LHCN-M2 (cell line): ENCODE measurements at regions not wholly inside any gene's neighbourhood (a gene's known extent, or its start where the extent isn't known, plus 50 kb on each side); places are given as distances from the start of the nearest gene placed in this dataset.

Source experiments
- DNase-seq: peaks from one replicate; pipeline ENCODE4 v3.0.0-alpha.2; 2012; ENCODE audit warnings: low read depth

DNA sequence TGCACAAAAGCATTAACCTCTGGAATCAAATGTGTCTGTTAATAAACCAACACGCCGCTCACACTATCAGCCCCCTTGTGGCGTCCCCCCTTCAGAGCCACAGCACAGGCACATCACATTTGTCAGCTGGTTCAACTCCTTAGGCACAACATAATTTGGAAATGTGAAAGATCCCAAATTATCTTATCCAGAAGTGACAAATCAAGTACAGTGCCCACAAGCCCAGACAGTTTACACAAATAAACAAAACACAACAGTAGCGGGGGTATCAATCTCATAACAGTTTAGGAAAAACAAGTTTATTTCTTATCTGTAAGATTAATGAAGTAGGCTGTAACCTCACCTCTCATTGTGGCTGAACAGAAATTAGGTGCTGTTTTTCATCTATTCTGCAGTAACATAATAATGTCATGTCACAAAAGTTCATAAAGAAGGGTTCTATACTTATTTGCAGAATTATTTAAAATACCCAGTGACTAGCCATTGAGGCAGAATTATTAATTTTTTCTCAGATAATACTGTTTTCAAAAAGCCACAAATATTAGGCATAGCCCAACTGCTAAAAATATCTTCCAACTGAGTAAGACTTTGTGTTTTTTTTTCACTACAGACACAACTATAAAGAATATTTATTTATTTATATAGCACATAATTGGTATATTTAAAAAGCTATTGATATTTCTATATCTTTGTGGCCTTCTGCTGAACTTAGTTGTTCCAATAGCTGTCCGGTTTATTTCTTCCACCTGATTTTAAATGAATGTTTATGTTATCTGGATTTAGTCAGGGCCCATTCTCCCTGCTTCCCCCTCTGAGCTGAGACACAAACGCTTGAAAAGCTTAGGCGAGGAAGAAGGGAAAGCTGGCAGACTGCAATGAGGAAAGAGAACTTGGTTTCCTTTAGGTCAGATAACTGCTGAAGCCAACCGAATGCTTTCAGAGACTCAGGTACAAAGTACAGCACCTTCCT, 214.7 kb downstream of the QDPR start:
- no peak for DNase-seq

DNA sequence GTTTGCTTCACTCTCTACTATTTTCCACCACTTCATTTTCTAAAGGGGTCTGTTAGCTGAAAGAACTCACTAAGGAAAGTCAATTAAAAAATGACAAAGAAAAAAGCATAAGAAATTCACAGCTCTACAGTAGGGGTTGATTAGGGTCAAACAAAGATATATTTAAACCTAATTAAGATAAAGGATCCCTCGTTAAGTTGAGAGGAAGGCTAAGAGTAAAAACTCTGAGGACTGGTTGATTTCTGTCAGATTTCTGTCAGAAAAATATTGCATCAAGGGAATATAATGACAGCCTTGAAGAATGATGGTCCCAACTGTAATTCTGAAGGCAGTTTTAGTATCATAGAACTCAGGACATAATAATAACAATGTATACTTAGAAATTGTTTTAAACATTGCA, 218.0 kb downstream of the QDPR start:
- no peak for DNase-seq

DNA sequence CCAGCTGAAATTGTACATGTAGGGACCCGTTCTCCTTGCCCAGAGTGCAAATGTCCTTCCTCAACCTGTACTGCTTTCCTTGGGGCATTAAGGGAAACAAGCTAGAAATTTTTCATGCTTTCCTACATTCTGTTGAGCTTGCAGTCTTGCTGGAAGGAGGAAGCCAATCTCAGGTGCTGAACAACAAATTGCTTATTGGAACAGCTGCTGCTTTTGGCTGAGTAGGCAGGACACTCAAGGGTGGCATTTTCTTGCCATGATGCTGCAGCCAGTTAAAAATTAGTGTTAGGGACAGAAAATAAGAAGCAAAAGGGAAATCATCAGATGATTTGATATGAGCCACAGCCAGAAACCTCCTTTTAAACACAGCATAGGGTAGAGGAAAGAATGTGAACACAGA, 223.7 kb downstream of the QDPR start:
- no peak for DNase-seq

DNA sequence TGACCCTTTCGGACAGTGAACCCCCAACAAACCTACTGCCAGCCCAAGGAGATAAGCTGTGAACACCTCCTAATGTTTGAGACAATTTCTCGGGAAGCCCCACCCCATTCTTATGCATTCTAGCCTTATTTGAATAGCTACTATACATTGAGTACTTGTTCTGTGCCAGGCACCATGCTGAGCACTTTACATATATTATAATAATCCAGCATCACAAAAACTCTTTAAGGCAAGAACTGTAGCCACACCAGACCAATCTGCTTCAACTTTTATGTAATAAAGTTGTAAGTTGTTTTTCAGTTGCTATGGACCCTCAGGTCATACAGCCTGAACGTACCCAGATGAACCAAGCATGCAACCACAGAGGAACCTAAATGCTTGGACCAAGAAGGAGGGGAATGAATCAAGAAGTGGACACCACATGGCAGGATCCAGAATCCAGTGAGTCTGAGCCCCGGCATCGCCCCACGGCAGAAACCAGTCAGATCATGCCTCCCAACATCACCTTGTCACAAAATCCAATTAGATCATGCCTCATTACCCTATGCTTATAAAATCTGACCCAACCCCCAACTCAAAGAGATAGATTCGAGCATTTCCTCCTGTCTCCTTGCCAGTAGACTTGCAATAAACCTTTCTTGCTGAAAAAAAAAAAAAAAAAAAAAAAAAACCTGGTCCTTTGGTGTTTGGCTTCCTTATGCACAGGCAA, 225.0 kb downstream of the QDPR start:
- no peak for DNase-seq

DNA sequence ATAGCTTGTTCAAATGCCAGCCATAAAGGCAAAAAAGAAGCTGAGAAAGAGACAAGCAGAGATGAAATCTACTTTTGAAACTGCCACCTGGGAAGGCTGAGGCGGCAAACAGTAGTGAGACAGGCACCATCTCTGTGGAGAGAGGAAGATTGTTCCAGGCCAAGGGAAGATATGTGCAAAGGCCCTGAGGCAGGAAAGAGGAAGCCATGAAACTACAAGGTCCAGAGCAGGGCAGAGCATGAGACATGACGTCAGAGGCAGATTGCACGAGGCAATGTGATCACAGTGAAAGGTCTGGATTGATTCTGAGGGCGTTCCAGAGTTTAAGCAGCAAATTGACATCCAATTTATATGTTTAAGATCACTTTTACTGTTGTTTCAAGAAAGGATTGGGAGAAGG, 226.1 kb downstream of the QDPR start:
- DNase-seq, result no peak

DNA sequence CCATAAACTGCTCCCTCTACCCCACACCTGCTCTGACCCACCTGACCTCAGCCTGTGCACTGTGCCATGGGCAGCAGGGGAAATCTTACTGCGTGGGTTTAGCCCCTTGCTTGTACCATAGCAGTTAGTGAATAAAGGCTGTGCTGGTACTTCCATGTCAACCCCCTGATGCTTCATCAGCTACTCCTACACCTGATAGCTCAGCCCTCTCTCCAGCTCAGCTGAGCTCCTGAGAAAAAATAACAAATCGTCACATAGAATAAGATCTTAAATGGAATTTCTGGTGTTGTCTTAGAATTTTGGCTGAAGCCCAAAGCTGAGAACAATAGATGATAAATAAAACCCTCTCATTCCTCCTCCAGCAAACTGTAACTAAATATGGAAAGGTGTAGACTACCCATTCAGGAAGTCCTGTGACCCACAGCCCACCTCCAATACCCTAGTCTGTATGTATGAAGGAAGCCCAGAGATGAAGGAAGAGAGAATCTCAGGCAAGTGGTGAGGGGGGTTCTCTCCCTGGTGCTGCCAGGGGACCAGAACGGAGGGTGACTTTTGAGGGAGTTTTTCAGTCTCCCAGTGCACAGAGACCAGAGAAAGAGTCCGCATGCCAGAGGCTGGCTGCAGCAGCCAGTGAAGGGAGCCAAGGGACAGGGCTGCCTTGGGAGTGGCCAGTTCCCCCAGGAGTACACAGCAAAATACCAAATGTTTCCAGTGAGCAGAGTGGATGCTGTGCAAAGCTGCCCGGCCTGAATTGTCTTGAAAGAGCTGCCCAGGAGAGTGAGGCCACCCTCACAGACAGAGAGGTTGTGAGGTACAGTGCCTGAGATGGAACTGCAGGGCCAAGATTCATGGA, 227.3 kb downstream of the QDPR start:
- no peak for DNase-seq

DNA sequence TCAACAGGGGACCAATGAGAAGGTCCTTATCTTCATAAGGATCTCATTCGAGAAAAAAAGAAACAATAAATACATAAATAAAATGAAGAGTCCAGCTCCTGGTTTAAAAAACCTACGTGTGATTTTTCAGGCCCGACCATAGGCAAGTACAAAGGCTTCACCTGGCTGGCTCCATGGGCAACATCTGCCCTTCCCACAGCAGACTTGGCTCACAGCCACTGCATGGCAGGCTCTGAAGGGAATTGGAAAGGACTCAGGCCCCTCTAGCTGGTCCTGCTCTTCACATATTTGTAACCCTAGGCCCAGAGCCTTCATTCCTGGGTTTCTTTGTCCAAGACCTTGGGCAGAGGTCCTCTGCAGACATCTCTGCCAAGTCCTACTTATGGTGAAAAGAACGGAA, 228.1 kb downstream of the QDPR start:
- DNase-seq, result no peak

DNA sequence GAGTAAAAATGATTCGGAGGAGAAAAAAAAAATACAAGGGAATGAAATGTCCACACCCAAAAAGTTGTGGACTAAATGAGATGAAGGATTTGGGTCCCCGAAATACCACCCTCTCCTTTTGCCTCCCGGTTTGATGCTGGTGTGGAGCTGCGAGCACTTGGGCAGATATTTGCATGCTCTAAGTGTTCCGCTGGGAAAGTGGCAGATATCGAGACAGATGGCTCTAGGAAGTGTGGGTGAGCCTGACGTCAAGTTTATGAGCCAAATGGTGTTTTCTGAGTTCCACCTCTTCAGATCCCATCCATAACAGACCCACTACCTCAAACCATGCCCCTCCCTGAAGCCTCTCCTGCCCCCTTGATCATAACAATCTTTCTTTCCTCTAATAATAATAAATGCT, 228.6 kb downstream of the QDPR start:
- DNase-seq, result no peak

DNA sequence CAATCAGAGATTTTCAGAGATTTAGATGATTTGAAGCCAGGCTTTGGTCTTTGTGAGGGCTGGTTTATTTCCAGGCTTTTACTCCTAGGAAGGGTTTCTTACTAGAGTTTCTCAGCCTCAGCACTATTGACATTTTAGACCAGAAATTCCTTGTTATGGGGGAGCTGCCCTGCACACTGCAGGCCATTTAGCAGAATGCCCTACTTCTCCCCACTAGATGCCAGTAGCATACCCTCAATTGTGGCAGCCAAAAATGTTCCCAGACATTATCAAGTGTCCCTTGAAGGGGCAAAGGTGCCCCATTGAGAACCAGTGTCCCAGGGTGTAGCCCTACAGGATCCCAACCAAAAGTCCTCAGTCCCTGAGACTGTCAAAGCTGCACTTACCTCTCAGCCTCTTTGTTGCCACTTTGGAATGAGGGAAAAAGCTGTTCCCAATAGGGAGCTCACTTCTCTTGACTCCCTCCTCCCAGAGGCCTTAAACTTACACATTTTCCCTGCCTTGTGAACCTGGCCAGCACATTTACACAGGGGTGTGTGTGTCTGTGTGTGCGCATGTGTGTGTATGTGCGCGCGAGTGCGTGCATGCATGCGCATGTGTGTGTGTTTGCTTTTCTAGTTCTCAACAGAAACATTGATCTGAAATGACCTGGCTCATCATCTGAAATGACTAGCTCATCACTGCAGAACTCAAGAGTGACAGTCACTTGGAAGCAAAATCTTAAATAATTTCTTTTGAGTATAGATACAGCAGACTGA, 231.4 kb downstream of the QDPR start:
- no peak for DNase-seq

DNA sequence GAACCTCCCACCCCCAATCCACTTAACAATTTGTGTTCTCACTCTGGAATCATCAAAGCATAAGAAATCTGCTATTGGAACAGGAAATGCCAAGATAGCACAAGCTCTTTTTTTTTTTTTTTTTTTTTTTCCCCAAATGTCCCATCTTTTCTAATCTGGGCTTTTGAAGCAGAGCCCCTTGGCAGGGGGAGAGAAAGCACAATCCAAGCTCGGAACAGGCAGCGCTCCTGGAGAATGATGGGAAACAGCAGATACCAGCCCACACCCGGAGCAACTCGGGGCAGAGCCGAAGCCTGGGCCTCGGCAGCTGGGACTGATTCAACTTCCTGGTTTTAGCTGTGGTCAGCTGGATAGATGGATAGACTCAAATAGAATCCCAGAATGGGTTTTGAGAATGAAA, 235.1 kb downstream of the QDPR start:
- no peak for DNase-seq

DNA sequence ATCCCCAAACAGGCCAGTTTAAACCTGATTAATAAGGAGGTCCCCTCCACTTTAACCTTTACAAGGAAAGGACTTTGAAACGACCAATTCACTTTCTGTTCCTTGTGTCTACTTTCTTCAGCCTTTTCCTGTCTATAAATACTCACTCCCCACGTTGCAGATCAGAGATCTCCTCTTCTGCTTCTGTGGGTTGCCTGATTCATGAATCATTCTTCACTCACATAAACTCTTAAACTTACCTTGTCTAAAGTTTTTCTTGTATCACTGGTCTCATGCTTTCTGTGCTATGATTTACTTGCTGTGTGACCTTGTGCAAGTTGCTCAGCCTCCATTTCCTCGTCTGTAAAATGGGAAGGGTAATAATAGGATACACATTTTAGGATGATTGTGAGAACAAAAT, 236.1 kb downstream of the QDPR start:
- no peak for DNase-seq

DNA sequence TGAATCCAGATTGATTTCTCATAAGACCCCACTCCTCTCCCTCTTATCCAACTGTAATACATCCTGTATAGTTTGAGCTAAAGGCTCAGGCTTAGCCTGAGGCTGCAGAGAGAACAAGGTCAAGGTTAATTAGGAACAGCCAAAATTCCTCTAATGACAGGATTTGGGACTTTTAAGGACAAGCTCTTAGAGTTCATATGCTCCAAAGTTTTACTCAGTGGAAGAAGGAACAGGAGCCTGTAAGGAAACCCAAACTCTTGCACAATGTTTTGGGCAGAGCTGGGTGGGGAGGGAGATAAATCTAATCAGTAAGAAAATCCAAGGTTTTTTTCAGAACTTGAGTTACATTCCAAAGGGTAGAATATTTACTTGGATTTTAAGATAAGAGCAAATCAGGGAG, 238.8 kb downstream of the QDPR start:
- DNase-seq, result no peak

DNA sequence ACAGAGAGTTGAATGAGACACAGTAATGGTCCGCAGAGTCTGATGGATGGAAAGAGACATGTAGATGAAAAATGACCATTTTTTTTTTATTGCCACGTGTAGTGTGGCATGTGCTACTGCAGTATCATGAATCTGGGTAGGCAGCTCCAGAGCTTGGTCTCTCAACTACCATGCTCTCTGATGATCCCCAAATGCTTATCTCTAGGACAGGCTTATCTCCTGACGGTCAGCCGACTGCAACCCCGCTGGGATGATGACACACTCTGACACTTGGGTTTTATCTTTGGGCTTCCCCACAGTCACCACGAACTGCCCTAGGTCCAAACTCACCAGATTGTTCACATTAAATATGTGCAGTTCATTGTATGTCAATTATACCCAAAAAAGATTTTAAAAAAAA, 239.7 kb downstream of the QDPR start:
- no peak for DNase-seq

DNA sequence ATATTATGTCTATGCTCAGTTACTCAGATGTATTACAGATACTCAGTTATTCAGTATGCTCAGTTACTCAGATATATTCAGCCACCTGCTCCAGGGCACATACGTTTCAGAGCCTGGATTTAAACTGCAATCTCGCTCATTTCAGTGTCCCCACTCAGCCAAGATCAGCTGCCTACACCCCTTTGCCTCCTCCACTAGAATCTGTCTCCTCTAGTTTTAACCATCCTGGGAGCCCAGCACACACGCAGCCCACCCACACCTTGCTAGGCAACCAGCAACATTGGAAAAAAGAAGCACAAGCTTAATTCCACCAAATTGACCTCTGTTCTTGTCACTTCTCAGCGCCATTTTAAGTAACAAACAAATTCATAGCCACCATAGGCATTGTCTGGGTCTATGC, 246.2 kb downstream of the QDPR start:
- DNase-seq, result no peak

DNA sequence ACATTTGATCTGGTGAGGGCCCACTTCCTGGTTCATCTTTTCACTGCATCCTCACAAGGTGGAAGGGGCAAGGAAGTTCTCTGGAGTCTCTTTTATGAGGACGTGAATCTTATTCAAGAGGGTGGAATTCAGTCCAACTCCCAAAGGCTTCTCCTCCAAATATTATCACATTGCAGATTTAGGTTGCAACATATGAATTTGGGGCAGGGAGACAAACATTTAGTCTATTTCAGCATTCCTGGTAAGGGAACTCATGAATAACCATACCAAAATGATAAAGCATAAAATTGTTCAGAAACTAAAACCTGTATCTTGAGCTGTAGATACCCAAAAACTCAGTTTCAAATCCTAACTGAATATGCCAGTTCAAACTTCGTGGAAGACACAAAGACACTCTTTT, 246.8 kb downstream of the QDPR start:
- DNase-seq, result no peak

DNA sequence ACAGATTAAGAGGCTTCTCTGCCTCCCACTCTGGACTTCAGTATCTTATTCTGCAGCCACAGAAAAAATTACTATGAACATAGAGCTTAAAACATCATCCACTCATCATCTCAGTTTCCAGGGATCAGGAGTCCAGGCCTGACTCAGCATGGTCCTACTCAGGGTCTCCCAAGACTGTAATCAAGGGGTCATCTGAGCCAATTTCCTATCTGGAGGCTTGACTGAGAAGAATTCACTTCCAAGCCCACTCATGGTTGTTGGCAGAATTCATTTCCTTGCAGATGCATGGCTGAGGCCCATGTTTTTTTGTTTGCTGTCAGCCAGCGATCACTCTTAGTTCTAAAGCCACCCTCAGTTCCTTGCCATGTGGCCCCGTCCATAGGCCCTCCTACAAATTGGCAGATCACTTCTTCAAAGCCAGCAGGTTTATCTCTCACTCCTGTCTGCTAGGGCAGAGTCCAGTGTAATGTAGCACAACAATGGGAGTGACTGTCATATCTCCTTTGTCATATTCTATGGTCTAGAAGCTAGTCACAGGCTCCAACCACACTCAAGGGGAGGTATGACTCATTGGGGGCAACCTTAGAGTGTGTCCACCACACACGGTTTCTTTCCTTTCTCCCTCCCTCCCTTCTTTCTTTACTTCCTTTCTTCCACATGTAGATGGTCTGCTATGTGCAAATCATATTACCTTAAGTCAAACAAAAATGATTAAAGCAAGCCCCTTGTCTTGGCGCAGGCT, 251.6 kb downstream of the QDPR start:
- DNase-seq, result no peak

DNA sequence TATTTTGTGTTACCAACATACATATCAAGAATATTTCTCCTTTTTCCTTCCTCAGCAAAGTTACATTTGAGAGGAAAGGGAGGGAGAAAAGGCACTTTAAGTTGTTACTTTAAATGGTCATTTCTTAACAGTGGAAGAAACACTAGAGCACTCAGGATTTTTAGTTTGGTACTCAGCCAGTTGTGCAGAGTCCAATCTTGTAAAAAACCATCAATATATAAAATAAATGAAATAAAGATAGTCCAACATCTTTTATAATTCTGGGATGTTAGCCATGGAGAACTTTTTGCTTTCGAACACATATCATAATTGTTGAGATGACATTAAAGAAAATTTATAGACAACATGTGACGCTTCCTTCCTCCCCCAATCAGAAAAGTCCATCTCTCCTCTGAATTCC, 253.8 kb downstream of the QDPR start:
- DNase-seq, result no peak

DNA sequence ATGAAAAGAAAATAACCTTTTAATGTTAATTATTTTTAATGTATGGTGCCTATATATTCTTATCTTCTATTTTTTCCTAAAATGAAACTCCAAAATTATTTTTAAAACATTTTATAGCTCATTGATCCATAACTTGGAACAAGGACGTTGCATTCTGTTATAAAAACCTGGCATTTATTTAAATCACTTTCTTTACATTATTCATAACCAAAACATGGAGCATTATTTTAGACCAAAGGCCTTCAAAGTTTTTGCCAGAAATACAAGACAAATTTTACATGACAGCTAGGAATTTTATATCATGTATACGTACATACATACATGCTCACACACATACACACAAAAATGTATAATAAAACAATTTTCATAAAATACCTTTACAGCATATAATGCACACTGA, 259.8 kb downstream of the QDPR start:
- no peak for DNase-seq

DNA sequence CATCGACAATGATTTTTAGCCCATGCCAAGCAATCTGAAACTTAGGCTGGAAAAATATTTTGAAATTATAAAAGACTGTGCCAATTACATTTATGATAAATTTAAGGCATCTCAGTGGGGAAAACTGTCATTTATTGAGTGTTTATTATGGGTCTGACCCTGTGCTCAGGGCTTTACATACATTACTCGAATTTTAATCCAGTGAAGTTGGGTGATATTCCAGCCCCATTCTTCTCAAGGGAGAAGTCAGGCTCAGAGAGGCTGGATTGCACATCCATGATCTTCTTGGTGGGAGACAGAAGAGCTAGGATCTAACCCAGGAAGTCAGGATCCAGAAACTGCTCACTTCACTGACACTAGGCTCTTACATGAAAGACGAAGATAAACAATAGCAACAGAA, 260.8 kb downstream of the QDPR start:
- DNase-seq, result no peak

DNA sequence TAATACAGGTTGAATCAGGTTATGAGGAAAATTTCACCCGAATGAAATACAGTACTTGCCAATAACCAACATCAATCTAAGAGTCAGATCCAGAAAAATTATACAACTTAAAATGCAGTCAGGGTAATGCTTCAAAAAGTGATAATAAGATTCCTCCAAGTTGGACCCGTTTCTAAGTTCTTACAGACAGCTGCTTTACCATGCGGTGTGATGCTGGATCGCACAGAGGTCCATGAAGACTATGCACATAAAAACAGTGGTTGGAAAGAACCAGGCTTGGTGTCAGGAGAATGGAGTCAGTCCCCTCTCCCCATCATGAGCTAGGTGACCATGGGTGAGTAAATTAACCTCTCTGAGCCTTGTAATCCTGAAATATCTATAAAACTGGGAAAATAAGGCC, 261.3 kb downstream of the QDPR start:
- no peak for DNase-seq

DNA sequence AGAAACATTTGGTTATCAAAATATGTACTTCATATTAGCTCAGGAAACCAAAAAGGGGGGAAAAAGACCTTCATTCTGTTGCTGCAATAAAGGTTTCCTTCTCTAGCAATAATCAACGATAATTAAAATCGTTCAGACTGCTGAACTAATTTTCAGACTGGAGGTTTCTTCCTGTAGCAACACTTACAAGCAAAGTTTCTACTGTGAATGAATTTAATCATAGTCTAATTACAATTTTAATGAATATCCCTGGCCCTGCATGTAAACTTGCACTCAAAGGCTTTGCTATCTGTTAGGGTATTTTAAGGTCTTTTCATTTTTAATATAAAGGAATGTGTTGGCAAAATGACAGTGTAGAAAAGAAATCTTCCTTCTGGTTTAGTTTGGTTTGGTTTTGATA, 265.2 kb downstream of the QDPR start:
- DNase-seq, result no peak
